Mesenchymal stem cell (in vitro differentiated cells and primary cell): ENCODE measurements at regions not wholly inside any gene's neighbourhood (a gene's known extent, or its start where the extent isn't known, plus 50 kb on each side); places are given as distances from the start of the nearest gene placed in this dataset.
A peak's percentile ranks its signal among the peaks of the same experiment; 100 is the strongest.

ENCODE experiments used
- DNase-seq: peaks from one replicate; pipeline ENCODE4 v3.0.0-alpha.2; 2013
- H2AFZ ChIP-seq: one replicate; pipeline ENCODE4 v1.6.1; 2013; ENCODE audit warnings: low read depth, mild to moderate bottlenecking, control low read depth, inconsistent platforms, low read length, moderate library complexity
- H2AK5ac ChIP-seq: 2 replicates; pipeline ENCODE4 v1.6.1; 2013; ENCODE audit warnings: low read length, moderate library complexity, mild to moderate bottlenecking, inconsistent platforms; ENCODE audit not compliant: severe bottlenecking
- H2BK120ac ChIP-seq: one replicate; pipeline ENCODE4 v1.6.1; 2013; ENCODE audit warnings: low read depth, mild to moderate bottlenecking, inconsistent platforms, low read length, moderate library complexity
- H2BK12ac ChIP-seq, 2 experiments: one replicate each; pipeline ENCODE4 v1.6.1; 2013; ENCODE audit warnings: inconsistent platforms in 2 of 2, low read length in 2 of 2, mild to moderate bottlenecking in 2 of 2, moderate library complexity in 2 of 2, control low read depth in 1 of 2
- H2BK15ac ChIP-seq: one replicate; pipeline ENCODE4 v1.6.1; 2013; ENCODE audit warnings: mild to moderate bottlenecking, low read depth, inconsistent platforms; ENCODE audit not compliant: poor library complexity, severe bottlenecking
- H2BK5ac ChIP-seq: 2 replicates; pipeline ENCODE4 v1.6.1; 2013; ENCODE audit warnings: low read depth, mild to moderate bottlenecking, low read length, control low read depth, inconsistent platforms; ENCODE audit not compliant: poor library complexity, severe bottlenecking
- H3K14ac ChIP-seq, 2 experiments: one replicate each; pipeline ENCODE4 v1.6.1; 2013; ENCODE audit warnings: inconsistent platforms in 2 of 2, low read length in 2 of 2, control low read depth in 1 of 2, mild to moderate bottlenecking in 1 of 2, moderate library complexity in 1 of 2
- H3K18ac ChIP-seq, 2 experiments: one replicate each; pipeline ENCODE4 v1.6.1; 2013; ENCODE audit warnings: inconsistent platforms in 2 of 2, low read length in 2 of 2, control low read depth in 1 of 2, low read depth in 1 of 2, mild to moderate bottlenecking in 1 of 2
- H3K23ac ChIP-seq, 2 experiments: one replicate each; pipeline ENCODE4 v1.6.1; 2013; ENCODE audit warnings: inconsistent platforms in 2 of 2, low read length in 2 of 2, mild to moderate bottlenecking in 2 of 2, moderate library complexity in 2 of 2, control low read depth in 1 of 2
- H3K27ac ChIP-seq: 2 replicates; pipeline ENCODE4 v1.5.1; 2013; ENCODE audit warnings: mild to moderate bottlenecking, moderate library complexity, low read length, control low read depth, inconsistent platforms; ENCODE audit not compliant: poor library complexity, severe bottlenecking
- H3K27me3 ChIP-seq, 2 experiments: 2 replicates each; pipeline versions ENCODE4 v1.6.1 to v1.7.0; 2013; ENCODE audit warnings: low read length in 2 of 2, mild to moderate bottlenecking in 2 of 2, moderate library complexity in 2 of 2, control low read depth in 1 of 2, inconsistent platforms in 1 of 2; ENCODE audit not compliant: control insufficient read depth in 1 of 2, insufficient read depth in 1 of 2
- H3K36me3 ChIP-seq, 2 experiments: 2 replicates each; pipeline versions ENCODE4 v1.6.1 to v1.7.0; 2013; ENCODE audit warnings: low read length in 2 of 2, control low read depth in 1 of 2, inconsistent platforms in 1 of 2, low read depth in 1 of 2, mild to moderate bottlenecking in 1 of 2; ENCODE audit not compliant: insufficient read depth in 2 of 2, control insufficient read depth in 1 of 2
- H3K4ac ChIP-seq, 2 experiments: one replicate each; pipeline ENCODE4 v1.6.1; 2013; ENCODE audit warnings: inconsistent platforms in 2 of 2, low read length in 2 of 2, mild to moderate bottlenecking in 2 of 2, moderate library complexity in 2 of 2, control low read depth in 1 of 2, low read depth in 1 of 2
- H3K4me1 ChIP-seq: 2 replicates; pipeline ENCODE4 v1.6.1; 2013; ENCODE audit warnings: low read depth, low read length, control low read depth; ENCODE audit not compliant: control insufficient read depth, insufficient read depth
- H3K4me2 ChIP-seq: 2 replicates; pipeline ENCODE4 v1.6.1; 2013; ENCODE audit warnings: low read length, mild to moderate bottlenecking, inconsistent platforms; ENCODE audit not compliant: poor library complexity, severe bottlenecking
- H3K4me3 ChIP-seq, 2 experiments: 2 replicates each; pipeline versions ENCODE4 v1.5.1 to v1.7.0; 2013; ENCODE audit warnings: low read length in 2 of 2, mild to moderate bottlenecking in 2 of 2, control low read depth in 1 of 2, low read depth in 1 of 2; ENCODE audit not compliant: insufficient read depth in 1 of 2
- H3K79me1 ChIP-seq: replicated peaks from 2 replicates; pipeline ENCODE4 v1.6.1; 2013; ENCODE audit warnings: mild to moderate bottlenecking, control low read depth, low read length, inconsistent platforms; ENCODE audit not compliant: poor library complexity, severe bottlenecking
- H3K9ac ChIP-seq: 2 replicates; pipeline ENCODE4 v1.7.0; 2013; ENCODE audit warnings: mild to moderate bottlenecking, low read length, moderate library complexity
- H3K9me3 ChIP-seq: 2 replicates; pipeline ENCODE4 v1.7.0; 2013; ENCODE audit warnings: mild to moderate bottlenecking, low read length; ENCODE audit not compliant: control insufficient read depth
- H4K8ac ChIP-seq: one replicate; pipeline ENCODE4 v1.6.1; 2013; ENCODE audit warnings: inconsistent platforms, mild to moderate bottlenecking, low read length, moderate library complexity
- H4K91ac ChIP-seq: one replicate; pipeline ENCODE4 v1.6.1; 2013; ENCODE audit warnings: mild to moderate bottlenecking, low read length, inconsistent platforms
- WGBS: methylation state at CpG from one replicate; pipeline ENCODE4 v1.1.7; 2013; ENCODE audit warnings: mixed read lengths; 5-methylcytosine and 5-hydroxymethylcytosine counted together

- H2AFZ ChIP-seq, result no peak overlapping the region
- H3K4ac ChIP-seq, result no peak overlapping the region
- H3K27ac ChIP-seq, result no peak overlapping the region
- H2BK120ac ChIP-seq, result no peak overlapping the region
- H3K9me3 ChIP-seq, result no peaks in the 10 kb centered on the region
- no peak overlapping the region for H4K91ac ChIP-seq
- no peak overlapping the region for H2BK5ac ChIP-seq
- H3K14ac ChIP-seq, result no peak overlapping the region
- no peak overlapping the region for H4K8ac ChIP-seq
- no peak overlapping the region for H2BK12ac ChIP-seq
- no peaks in the 10 kb centered on the region for H3K4me1 ChIP-seq
- no CpG with 5 or more reads among the region's 1 CpG for WGBS
- no peaks in the 10 kb centered on the region for H3K79me1 ChIP-seq
- no peak for DNase-seq
- H3K27me3 ChIP-seq, result no peaks in the 10 kb centered on the region
- no peaks in the 10 kb centered on the region for H3K36me3 ChIP-seq
- H3K4me2 ChIP-seq, result no peak overlapping the region
- no peak overlapping the region for H3K23ac ChIP-seq
- no peak overlapping the region for H2AK5ac ChIP-seq
- H3K9ac ChIP-seq, result no peak overlapping the region
- no peak overlapping the region for H3K18ac ChIP-seq
- no peak overlapping the region for H2BK15ac ChIP-seq
- H3K4me3 ChIP-seq, result no peak overlapping the region
These were observed 1071.9 kb upstream of the CDH10 start for GRCh38 chr5:25716680-25717079.

DNA sequence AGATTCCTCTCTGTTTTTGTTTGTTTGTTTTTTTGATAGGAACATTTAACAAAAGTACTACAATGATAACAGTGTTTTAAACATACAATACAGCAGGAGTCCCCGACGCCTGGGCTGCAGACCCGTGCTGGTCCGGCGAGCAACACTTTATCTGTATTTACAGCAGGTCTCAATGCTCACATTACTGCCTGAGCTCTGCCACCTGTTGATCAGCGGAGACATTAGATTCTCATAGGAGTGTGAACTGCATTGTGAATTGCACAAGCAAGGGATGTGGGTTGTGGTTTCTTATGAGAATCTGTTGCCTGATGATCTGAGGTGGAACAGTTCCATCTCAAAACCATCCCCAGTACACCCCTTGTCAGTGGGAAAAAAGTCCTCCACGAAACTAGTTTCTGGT, 1068.5 kb upstream of the CDH10 start:
- WGBS, result 18% methylated on average over 5 of the region's 7 CpGs
- peak; percentile 13 for DNase-seq
- H3K23ac ChIP-seq, result no peak overlapping the region
- H3K79me1 ChIP-seq, result no peaks in the 10 kb centered on the region
- H2BK5ac ChIP-seq, result no peak overlapping the region
- no peak overlapping the region for H4K8ac ChIP-seq
- no peak overlapping the region for H3K9ac ChIP-seq
- H3K4me2 ChIP-seq, result no peak overlapping the region
- no peak overlapping the region for H2BK15ac ChIP-seq
- no peak overlapping the region for H3K4me3 ChIP-seq
- H2AK5ac ChIP-seq, result no peak overlapping the region
- H3K27me3 ChIP-seq, result no peaks in the 10 kb centered on the region
- H3K4ac ChIP-seq, result no peak overlapping the region
- H3K4me1 ChIP-seq, result no peaks in the 10 kb centered on the region
- H3K36me3 ChIP-seq, result no peaks in the 10 kb centered on the region
- H3K27ac ChIP-seq, result no peak overlapping the region
- H2AFZ ChIP-seq, result no peak overlapping the region
- no peak overlapping the region for H3K18ac ChIP-seq
- no peaks in the 10 kb centered on the region for H3K9me3 ChIP-seq
- H3K14ac ChIP-seq, result no peak overlapping the region
- H4K91ac ChIP-seq, result no peak overlapping the region
- H2BK12ac ChIP-seq, result no peak overlapping the region
- H2BK120ac ChIP-seq, result no peak overlapping the region

DNA sequence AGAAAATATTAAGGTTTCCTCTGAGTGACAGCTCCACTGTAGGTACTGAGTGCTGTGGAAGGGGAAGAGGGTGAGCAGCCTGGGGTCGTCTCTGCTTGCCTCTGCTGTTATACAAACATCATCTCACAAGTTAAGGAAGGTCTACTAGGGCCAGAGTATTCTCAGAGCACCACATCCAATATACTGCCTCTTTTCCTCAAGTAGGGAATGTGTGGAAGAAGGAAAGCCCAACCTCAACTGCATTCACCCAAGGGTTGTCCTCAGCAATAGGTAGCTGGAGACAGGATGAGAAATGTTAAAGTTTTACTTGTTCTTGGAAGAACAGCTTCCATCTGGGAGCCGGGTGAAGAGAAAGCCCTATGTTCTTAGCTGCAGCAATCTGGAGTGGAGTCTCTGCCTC, 1062.3 kb upstream of the CDH10 start:
- no peak overlapping the region for H2BK120ac ChIP-seq
- H3K9me3 ChIP-seq, result peaks cover 4% of the 10 kb centered on the region
- no peak overlapping the region for H2BK15ac ChIP-seq
- no peak overlapping the region for H4K91ac ChIP-seq
- H2BK12ac ChIP-seq, result no peak overlapping the region
- H3K79me1 ChIP-seq, result no peaks in the 10 kb centered on the region
- no peak overlapping the region for H2BK5ac ChIP-seq
- H3K4me2 ChIP-seq, result no peak overlapping the region
- H3K9ac ChIP-seq, result no peak overlapping the region
- no peaks in the 10 kb centered on the region for H3K4me1 ChIP-seq
- H3K36me3 ChIP-seq, result no peaks in the 10 kb centered on the region
- no peak overlapping the region for H4K8ac ChIP-seq
- H3K27me3 ChIP-seq, result no peaks in the 10 kb centered on the region
- no peak overlapping the region for H3K4me3 ChIP-seq
- no peak overlapping the region for H2AK5ac ChIP-seq
- H3K18ac ChIP-seq, result no peak overlapping the region
- H3K27ac ChIP-seq, result no peak overlapping the region
- no peak overlapping the region for H3K14ac ChIP-seq
- H2AFZ ChIP-seq, result no peak overlapping the region
- H3K23ac ChIP-seq, result no peak overlapping the region
- no peak overlapping the region for H3K4ac ChIP-seq
- 88% methylated on average over 1 of the region's 2 CpGs for WGBS
- DNase-seq, result no peak

GRCh38 chr5:25701936-25702335, 1057.2 kb upstream of the CDH10 start:
- Histone ChIP-seq H3K79me1 (no peaks in the 10 kb centered on the region), H2BK120ac (no peak overlapping the region), H2BK12ac (no peak overlapping the region), H3K23ac (no peak overlapping the region), H4K91ac (no peak overlapping the region), H2BK15ac (no peak overlapping the region), H3K9me3 (peaks cover 2% of the 10 kb centered on the region), H3K4me2 (no peak overlapping the region), H4K8ac (no peak overlapping the region), H3K14ac (no peak overlapping the region), H3K4ac (no peak overlapping the region), H2BK5ac (no peak overlapping the region), H3K18ac (no peak overlapping the region), H3K4me1 (no peaks in the 10 kb centered on the region), H2AK5ac (no peak overlapping the region), H2AFZ (no peak overlapping the region), H3K9ac (no peak overlapping the region), H3K27ac (no peak overlapping the region), H3K36me3 (no peaks in the 10 kb centered on the region), H3K4me3 (no peak overlapping the region), H3K27me3 (no peaks in the 10 kb centered on the region)
- WGBS, result 93% methylated on average over 3 of the region's 4 CpGs
- no peak for DNase-seq
